Osteoblast (primary cell): ENCODE measurements at regions not wholly inside any gene's neighbourhood (a gene's known extent, or its start where the extent isn't known, plus 50 kb on each side); places are given as distances from the start of the nearest gene placed in this dataset.

Experiments
- DNase-seq: peaks from one replicate; pipeline ENCODE4 v3.0.0; 2011; ENCODE audit warnings: low spot score, mixed read lengths; ENCODE audit not compliant: insufficient read length; ENCODE audit errors: missing footprints
- H2AFZ ChIP-seq: 2 replicates; pipeline ENCODE4 v1.6.0; 2011; ENCODE audit warnings: mild to moderate bottlenecking, low read length
- H3K27ac ChIP-seq: 2 replicates; pipeline ENCODE4 v1.5.1; 2011; ENCODE audit warnings: mild to moderate bottlenecking, low read depth, low read length, moderate library complexity
- H3K27me3 ChIP-seq: 2 replicates; pipeline ENCODE4 v1.6.0; 2012; ENCODE audit warnings: mild to moderate bottlenecking, control low read depth, inconsistent platforms, low read length, moderate library complexity; ENCODE audit not compliant: insufficient read depth
- H3K36me3 ChIP-seq: 2 replicates; pipeline ENCODE4 v1.5.1; 2011; ENCODE audit warnings: mild to moderate bottlenecking, low read length, control low read depth, moderate library complexity; ENCODE audit not compliant: insufficient read depth
- H3K4me1 ChIP-seq: 2 replicates; pipeline ENCODE4 v1.5.1; 2011; ENCODE audit warnings: mild to moderate bottlenecking, low read length, control low read depth, moderate library complexity; ENCODE audit not compliant: insufficient read depth
- H3K4me2 ChIP-seq: 2 replicates; pipeline ENCODE4 v1.6.0; 2011; ENCODE audit warnings: mild to moderate bottlenecking, low read length; ENCODE audit not compliant: insufficient read depth
- H3K4me3 ChIP-seq: fragments of 200-600 bp; sonication (generic); 3 replicates; pipeline ENCODE4 v1.5.1; 2012; ENCODE audit warnings: mild to moderate bottlenecking, low read length, inconsistent platforms; ENCODE audit not compliant: insufficient read depth
- H3K79me2 ChIP-seq: 2 replicates; pipeline ENCODE4 v1.6.0; 2012; ENCODE audit warnings: mild to moderate bottlenecking, low read length, control low read depth, inconsistent platforms; ENCODE audit not compliant: insufficient read depth
- H3K9me3 ChIP-seq: 2 replicates; pipeline ENCODE4 v1.5.1; 2011; ENCODE audit warnings: low read depth, low read length, control low read depth
- H4K20me1 ChIP-seq: 2 replicates; pipeline ENCODE4 v1.6.0; 2012; ENCODE audit warnings: mild to moderate bottlenecking, low read length, control low read depth; ENCODE audit not compliant: insufficient read depth
- TF ChIP-seq, protein P1 (sequence below): IDR thresholded peaks from 2 replicates; pipeline ENCODE4 v1.5.1; 2011; ENCODE audit warnings: mild to moderate bottlenecking, low read depth, low read length, moderate library complexity; ENCODE audit errors: extremely low read depth

DNA sequence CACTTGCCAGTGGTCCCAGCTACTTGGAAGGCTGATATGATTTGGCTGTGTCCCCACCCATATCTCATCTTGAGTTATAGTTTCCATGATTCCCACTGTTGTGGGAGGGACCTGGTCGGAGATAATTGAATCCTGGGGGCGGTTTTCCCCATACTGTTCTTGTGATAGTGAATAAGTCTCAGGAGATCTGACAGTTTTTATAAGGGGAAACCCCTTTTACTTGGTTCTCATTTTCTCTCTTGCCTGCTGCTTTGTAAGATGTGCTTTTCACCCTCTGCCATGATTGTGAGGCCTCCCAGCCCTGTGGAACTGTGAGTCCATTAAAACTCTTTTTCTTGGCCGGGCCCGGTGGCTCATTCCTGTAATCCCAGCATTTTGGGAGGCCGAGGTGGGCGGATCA is 265.4 kb upstream of the SPOPL start:
- Histone ChIP-seq H3K4me3 (no peak overlapping the region), H3K27me3 (no peaks in the 10 kb centered on the region), H3K27ac (no peak overlapping the region), H3K4me2 (no peak overlapping the region), H3K4me1 (peaks cover 15% of the 10 kb centered on the region), H3K36me3 (no peaks in the 10 kb centered on the region), H4K20me1 (no peaks in the 10 kb centered on the region), H2AFZ (no peak overlapping the region), H3K79me2 (no peaks in the 10 kb centered on the region), H3K9me3 (no peaks in the 10 kb centered on the region)
- DNase-seq: no peak
- TF ChIP-seq, protein P1, sequence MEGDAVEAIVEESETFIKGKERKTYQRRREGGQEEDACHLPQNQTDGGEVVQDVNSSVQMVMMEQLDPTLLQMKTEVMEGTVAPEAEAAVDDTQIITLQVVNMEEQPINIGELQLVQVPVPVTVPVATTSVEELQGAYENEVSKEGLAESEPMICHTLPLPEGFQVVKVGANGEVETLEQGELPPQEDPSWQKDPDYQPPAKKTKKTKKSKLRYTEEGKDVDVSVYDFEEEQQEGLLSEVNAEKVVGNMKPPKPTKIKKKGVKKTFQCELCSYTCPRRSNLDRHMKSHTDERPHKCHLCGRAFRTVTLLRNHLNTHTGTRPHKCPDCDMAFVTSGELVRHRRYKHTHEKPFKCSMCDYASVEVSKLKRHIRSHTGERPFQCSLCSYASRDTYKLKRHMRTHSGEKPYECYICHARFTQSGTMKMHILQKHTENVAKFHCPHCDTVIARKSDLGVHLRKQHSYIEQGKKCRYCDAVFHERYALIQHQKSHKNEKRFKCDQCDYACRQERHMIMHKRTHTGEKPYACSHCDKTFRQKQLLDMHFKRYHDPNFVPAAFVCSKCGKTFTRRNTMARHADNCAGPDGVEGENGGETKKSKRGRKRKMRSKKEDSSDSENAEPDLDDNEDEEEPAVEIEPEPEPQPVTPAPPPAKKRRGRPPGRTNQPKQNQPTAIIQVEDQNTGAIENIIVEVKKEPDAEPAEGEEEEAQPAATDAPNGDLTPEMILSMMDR: no peak

DNA sequence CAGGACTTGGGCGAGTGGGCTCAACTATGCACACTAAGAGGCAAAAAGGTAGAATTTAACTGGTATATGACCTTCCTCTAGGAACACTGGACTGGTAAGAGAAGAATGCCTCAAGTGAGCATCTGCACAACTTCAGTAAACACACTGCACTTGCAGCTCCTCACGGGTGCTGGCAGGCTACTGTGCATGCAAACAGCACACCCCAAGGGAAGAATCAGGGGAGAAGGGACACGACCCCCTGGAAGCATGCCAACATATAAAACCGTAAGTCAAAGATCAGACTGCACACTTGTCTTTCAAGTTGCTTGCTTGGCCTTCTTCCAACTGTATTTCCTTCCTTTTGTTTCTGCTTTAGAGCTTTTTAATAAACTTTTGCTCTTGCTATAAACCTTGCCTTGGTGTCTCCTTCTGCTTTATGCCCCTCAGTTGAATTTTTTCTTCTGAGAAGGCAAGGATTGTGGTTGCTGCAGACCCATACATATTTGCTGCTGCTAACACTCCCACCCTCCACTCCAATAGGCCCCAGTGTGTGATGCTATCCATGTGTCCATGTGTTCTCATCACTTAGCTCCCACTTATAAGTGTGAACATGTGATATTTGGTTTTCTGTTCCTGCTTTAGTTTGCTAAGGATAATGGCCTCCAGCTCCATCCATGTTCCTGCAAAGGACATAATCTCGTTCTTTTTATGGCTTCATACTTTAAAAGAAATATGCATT is 263.7 kb upstream of the SPOPL start:
- Histone ChIP-seq H3K27me3 (peaks cover 6% of the 10 kb centered on the region), H2AFZ (no peak overlapping the region), H3K4me2 (no peak overlapping the region), H4K20me1 (no peaks in the 10 kb centered on the region), H3K36me3 (no peaks in the 10 kb centered on the region), H3K4me1 (peaks cover 15% of the 10 kb centered on the region), H3K4me3 (no peak overlapping the region), H3K79me2 (no peaks in the 10 kb centered on the region), H3K27ac (no peak overlapping the region), H3K9me3 (no peaks in the 10 kb centered on the region)
- TF ChIP-seq, protein P1: no peak
- DNase-seq: no peak

DNA sequence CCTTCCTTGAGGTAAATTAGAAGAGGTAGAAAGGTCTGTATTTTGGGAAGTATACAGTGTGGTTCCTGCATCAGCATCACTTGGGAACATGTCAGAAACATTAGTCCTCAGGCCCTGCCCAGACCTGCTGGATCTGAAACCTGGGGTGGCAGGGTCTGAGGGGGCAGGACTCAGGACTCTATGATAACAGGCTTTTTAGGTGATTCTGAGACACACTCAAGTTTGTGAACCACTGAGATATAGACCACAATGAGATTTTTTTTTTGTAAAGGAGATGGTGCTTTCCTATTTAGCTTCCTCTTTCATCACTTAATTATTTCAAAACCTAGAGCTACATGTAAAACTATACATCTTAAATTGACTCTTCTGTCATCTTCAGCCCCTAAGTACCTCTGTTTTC is 262.7 kb upstream of the SPOPL start:
- H3K36me3 ChIP-seq: no peaks in the 10 kb centered on the region
- no peak overlapping the region for H2AFZ ChIP-seq
- H3K27me3 ChIP-seq: peaks cover 6% of the 10 kb centered on the region
- H3K4me1 ChIP-seq: peaks cover 15% of the 10 kb centered on the region
- H3K79me2 ChIP-seq: no peaks in the 10 kb centered on the region
- DNase-seq: no peak
- TF ChIP-seq, protein P1: no peak
- H3K4me2 ChIP-seq: no peak overlapping the region
- H3K9me3 ChIP-seq: no peaks in the 10 kb centered on the region
- no peaks in the 10 kb centered on the region for H4K20me1 ChIP-seq
- no peak overlapping the region for H3K4me3 ChIP-seq
- H3K27ac ChIP-seq: no peak overlapping the region

DNA sequence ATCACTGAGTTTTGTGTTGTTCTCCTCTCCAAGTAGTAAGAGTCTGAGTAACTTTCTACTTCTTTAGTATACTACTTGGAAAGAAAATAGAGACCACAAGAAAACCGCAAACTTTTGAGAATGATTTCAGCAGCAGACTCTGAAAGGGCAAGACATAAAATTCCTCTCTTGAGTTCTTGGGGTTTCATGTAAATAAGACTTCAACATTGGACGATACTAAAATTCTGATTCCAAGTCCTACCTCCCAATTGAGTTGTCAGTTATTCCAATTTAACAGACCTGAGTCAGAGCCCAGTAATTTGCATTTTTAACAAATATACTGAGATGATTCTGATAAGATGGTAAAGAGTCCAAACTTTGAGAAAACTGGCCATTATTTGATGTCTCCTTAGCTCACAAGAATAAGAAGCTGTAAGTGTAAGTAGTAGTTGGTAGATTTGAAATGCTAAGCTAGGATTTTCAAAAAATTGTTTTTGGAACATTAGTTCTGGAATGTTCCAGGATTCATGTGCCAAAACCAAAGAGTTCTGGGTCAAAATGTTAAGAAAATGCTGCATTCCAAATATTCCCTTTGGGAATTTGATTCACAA is 261.6 kb upstream of the SPOPL start:
- no peak overlapping the region for H3K27ac ChIP-seq
- no peaks in the 10 kb centered on the region for H3K9me3 ChIP-seq
- H3K4me3 ChIP-seq: peak overlapping the region; percentile 10
- no peaks in the 10 kb centered on the region for H3K36me3 ChIP-seq
- peaks cover 22% of the 10 kb centered on the region for H3K4me1 ChIP-seq
- peak; percentile 70 for DNase-seq
- H3K79me2 ChIP-seq: no peaks in the 10 kb centered on the region
- no peaks in the 10 kb centered on the region for H4K20me1 ChIP-seq
- H2AFZ ChIP-seq: no peak overlapping the region
- peaks cover 6% of the 10 kb centered on the region for H3K27me3 ChIP-seq
- peak overlapping the region; percentile 50 for H3K4me2 ChIP-seq
- TF ChIP-seq, protein P1: no peak
